ENCODE measurements at regions not wholly inside any gene's neighbourhood (a gene's known extent, or its start where the extent isn't known, plus 50 kb on each side); places are given as distances from the start of the nearest gene placed in this dataset.

- no peak for DNase-seq (ENCODE audit: low read depth)
These were observed 120.9 kb upstream of the PDZRN3 start for GRCh38 chr3:73745526-73746191.

- DNase-seq (ENCODE audit: low read depth) = no peak
These were observed 118.8 kb upstream of the PDZRN3 start for GRCh38 chr3:73743551-73743950.

- no peak for DNase-seq (ENCODE audit: low read depth)
These were observed 115.2 kb upstream of the PDZRN3 start for GRCh38 chr3:73739791-73740453.

DNA sequence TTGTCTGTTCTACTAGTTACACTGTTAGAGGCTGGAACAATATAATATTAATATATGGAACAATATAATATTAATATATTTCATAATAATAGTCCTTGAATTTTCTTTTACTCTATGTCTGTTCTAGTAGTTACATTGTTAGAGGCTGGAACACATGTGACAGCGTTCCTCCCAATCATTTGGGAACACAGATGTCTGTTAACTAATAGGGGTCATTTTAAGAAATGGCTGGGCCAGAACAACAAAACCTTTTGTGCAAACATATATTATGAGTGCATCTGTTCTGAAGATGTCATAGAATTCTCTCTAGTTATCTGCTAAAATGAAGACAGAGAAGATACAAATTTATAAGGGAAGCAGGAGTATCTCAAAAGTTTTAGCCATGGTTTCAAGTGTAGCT, 114.0 kb upstream of the PDZRN3 start:
- DNase-seq (ENCODE audit: low read depth) = no peak

DNA sequence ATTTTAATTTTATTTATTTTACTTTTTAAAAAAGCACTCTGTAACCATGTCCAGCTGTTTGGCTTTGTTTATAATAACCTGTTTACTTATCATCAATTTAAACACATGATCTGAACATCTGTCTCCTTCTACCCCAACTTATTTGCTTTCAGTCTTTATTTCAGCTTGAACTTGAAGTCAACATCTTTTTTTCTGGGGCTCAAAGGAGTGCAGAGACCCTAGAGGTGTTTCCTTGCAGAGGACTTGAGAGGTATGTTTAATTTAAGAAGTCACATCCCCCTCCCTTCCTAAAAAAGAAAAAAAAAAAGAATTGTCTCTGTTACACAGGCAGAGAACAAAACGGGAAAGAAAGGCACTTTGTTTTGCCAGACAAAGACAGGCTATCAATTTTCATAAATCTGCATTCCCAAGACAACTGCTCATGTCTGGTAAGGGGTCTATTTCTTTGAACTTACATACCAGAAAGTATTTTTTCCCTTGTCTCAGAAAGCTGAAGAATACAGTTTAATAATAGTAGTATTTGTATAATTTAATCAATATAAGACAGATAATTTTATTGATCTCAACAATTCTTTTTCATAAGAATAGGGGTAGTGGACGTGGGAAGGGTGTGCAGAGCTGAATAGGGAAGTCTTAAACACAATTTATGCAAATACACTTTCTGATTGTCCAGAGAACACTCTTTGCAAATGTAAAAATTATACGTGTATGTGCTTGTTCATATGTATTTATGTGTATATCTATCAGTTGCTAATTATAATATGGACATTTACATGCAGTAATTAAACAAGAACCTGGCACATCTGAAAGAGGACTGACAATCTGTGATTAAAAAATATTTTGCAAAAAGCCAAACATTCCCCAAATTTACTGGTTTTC, 109.7 kb upstream of the PDZRN3 start:
- DNase-seq (ENCODE audit: low read depth) = no peak

DNA sequence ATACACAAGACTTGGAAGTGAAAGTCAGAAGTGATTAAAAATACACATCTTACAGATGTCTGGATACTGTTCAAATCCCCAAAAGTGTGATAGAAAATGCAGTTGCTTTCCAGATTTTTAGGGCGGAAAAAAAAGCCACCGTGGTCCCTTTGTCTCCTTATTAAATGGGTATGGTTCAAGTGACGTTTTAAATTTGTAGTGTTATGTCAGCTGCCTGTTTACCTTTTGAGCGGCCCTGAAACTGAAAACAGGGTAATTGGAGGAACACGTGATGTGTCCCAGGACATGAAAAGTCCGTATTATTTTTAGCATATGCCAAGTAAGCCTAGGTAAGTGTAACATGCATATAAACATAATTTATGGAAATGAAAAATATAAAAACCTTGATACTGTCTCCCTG, 109.0 kb upstream of the PDZRN3 start:
- no peak for DNase-seq (ENCODE audit: low read depth)

DNA sequence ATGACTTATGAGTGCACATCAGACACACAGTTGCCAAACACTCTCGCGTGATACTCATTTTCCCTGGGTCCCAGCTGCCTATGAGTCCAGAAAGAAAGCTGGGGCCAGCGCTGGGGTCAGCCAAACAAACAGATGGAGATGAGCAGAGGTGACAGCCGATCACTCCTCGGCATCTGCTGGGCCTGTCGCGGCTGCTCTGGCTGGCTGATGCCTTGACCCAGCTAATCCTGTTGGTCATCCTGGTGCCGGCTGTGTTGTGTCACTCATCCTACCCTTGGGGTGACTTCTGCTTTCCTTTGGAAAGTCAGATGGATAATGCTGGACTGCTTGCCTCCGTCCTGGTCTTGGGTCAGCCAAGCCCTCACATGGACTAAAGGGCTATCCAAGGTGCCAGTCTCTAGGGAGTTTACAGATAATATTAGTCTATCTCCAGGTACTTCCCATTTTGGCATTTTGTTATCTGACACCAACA, 105.3 kb upstream of the PDZRN3 start:
- no peak for DNase-seq (ENCODE audit: low read depth)

DNA sequence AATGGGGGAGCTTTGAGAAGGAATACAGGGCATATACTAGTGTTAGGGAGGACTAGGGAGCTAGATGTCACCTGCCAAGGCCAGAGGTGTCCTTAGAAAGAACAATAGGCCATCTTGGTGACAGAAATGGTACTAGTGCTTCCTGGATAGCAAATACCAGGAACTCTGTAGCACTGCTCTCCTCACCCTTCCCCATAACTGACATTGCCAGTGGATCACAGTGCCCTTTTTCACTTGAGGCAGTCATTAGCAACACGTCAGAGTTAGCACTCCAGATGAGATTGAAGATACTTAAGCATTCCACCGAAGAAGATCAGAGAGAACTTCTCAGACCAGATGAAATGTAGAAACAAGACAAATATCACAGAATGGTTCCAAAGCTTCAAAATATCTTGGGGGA, 103.1 kb upstream of the PDZRN3 start:
- no peak for DNase-seq (ENCODE audit: low read depth)

DNA sequence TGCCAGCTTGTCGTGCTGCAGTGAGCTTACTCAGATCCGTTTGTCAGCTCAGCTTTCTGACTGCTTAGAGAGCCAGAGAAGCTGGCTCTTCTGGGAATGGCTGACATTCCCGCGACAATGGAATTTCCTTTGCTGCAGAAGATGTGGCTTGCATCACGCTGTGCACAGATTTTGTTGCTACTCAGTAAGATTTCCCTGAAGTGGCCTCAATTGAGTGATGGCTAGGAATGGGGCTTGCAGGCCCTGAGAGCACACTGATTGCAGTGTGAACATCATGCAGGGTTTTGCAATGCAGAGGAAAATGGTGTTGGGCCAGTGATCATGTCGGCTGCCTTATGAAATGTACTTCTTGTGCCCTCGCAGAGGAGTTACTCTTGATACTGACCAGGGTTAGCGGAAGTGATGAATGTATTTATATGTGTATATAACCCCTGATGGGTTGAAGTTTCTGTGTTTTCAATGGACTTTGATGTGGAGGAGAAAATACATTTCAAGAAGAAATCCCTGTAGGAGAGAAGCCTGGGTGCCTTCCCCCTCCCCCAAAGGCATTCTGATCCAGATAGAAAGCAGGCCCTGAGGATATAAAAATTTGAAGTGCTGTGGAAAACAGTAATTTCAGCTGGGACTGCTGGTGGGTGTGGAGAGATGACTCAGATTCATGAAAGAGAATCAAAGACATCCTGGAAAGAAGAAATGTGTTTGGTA, 102.5 kb upstream of the PDZRN3 start:
- DNase-seq (ENCODE audit: low read depth) = peak; percentile 89

DNA sequence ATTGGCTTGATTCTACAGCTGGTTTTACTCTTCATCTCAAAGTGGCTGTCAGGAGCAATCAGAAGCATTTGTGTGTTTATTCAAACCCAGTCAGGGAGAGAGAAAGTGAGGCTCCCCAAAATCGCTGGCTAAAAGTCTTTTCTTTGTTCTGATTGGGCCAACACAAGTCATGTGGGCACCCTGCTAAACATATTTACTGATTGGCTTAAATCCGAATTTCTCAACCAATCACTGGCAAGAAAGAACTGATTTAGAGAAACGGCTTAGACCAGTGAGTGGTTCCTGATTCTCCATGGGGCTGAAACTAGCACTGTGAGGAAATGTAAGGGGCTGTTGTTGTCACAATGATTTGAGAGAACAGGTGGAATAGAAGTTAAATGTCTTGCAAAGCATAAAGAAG, 98.9 kb upstream of the PDZRN3 start:
- DNase-seq (ENCODE audit: low read depth) = no peak

GRCh38 chr3:73719861-73720260, 95.1 kb upstream of the PDZRN3 start:
- DNase-seq (ENCODE audit: low read depth) = no peak

DNA sequence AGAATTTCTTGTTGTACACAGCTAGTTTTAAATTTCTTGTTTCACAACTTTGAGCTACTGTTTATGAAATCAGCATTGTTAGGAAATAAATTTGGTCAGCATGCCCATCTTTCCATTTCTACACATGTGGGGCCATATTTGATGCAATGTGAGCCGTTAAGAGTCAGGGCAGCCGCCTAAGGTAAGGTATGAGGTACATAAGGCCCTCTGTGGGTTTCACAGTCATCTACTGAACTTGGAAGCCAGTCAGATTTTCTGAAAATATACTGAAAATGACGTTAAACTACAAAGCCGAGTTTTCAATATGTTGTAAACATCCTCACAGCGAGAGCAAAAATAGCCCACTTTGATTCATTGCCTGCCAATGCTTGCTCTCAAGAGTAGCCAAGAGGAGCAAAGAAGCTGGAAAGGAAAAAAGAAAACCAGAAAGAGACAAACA, 94.7 kb upstream of the PDZRN3 start:
- no peak for DNase-seq (ENCODE audit: low read depth)

- DNase-seq (ENCODE audit: low read depth) = no peak
These were observed 93.8 kb upstream of the PDZRN3 start for GRCh38 chr3:73718326-73719110.

DNA sequence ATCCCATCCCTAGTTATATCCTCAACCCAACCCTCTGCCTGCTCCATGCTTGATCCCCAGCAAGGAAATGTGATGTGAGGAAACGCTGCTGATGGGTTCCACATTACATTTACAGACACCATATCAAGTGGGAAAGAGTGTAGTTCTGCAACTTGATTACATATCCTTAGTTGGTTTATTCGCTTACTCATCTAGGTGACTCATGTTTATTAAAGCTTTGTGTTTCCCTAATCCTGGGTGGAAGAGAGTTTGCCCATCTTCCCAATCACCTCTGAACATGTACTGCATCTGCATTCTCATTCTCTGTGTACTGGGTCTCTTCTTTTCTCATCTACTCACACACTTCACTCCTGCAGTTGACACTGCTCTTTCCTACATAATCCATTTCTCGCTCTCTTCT, 91.7 kb upstream of the PDZRN3 start:
- no peak for DNase-seq (ENCODE audit: low read depth)

DNA sequence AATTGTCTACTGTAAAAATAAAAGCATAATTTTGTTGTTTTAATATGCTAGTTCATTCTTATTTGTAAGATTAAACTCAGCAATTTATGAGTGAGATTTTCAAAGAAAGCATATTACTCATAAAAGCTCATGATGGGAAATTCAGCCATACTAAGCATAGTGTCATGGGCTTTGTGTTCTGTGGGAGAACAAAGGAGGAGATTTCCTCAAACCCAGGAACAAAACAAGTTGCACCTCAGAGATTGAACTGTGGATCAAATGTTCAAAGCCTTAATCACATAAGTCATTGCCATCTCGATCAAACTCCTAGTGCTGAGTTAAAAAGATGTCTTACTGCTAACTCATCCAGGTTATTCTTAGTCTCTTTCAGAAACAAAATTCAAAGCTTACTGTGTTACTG, 85.6 kb upstream of the PDZRN3 start:
- no peak for DNase-seq (ENCODE audit: low read depth)

- DNase-seq (ENCODE audit: low read depth) = no peak
These were observed 85.0 kb upstream of the PDZRN3 start for GRCh38 chr3:73709712-73710111.

- no peak for DNase-seq (ENCODE audit: low read depth)
These were observed 84.2 kb upstream of the PDZRN3 start for GRCh38 chr3:73708956-73709355.

GRCh38 chr3:73707772-73708171, 83.0 kb upstream of the PDZRN3 start:
- DNase-seq (ENCODE audit: low read depth) = no peak

- no peak for DNase-seq (ENCODE audit: low read depth)
These were observed 82.0 kb upstream of the PDZRN3 start for GRCh38 chr3:73706771-73707170.

DNA sequence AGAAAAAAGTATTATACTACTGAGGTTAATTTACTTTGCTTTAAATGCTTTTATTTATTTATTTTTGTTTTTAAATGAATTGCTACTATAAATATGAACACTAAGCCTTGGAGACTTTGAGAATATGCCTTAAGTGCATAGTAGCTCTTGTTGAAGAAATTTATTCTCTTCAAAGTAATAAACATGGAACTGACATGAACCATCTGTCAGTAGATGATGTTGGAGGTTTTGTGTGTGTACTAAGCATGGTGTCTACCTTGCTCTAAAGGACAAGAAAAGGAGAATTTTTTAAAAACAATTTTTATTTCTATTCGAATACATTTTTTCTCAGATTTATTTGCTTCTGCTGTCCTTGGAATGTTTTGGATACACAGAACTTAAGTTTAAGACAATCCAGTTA, 81.1 kb upstream of the PDZRN3 start:
- no peak for DNase-seq (ENCODE audit: low read depth)

- DNase-seq (ENCODE audit: low read depth) = no peak
These were observed 74.6 kb upstream of the PDZRN3 start for GRCh38 chr3:73699327-73699726.

Data from GM04503 (cell line).